Activated CD8-positive, alpha-beta T cell treated with anti-CD3 and anti-CD28 coated beads for 36 hours (primary cell): ENCODE measurements at regions not wholly inside any gene's neighbourhood (a gene's known extent, or its start where the extent isn't known, plus 50 kb on each side); places are given as distances from the start of the nearest gene placed in this dataset.
"Not testable (repeated sequence)": the region's sequence is repeated elsewhere in the genome, so short reads cannot be mapped to it uniquely, and the experiment has no call there.

ENCODE experiments used
- ATAC-seq: fragments of 200-7000 bp; cut with Tn5 transposase; one replicate; pipeline ENCODE4 v1.10.0; 2021; ENCODE audit warnings: mild to moderate bottlenecking, moderate library complexity
- CTCF ChIA-PET: fragments of 350-600 bp; sonication (Branson Sonifier 250); formaldehyde crosslinking; loops from one replicate; lab custom pipeline; 2021; ENCODE audit warnings: antibody characterized with exemption; lab: Charles Lee
- POLR2A ChIA-PET: fragments of 350-600 bp; sonication (Branson Sonifier 250); formaldehyde crosslinking; loops from one replicate; lab custom pipeline; 2021; ENCODE audit warnings: antibody characterized with exemption; lab: Charles Lee
- DNase-seq: peaks from one replicate; pipeline ENCODE4 v3.0.0-alpha.2; 2020
- H3K27ac Mint-ChIP-seq: one replicate; pipeline ENCODE4 v1.8.0; 2021; ENCODE audit warnings: mild to moderate bottlenecking, mixed read lengths
- H3K27me3 Mint-ChIP-seq: one replicate; pipeline ENCODE4 v1.8.0; 2021; ENCODE audit warnings: mixed read lengths
- H3K36me3 Mint-ChIP-seq: one replicate; pipeline ENCODE4 v1.8.0; 2021; ENCODE audit warnings: low read depth, mixed read lengths
- H3K4me1 Mint-ChIP-seq: one replicate; pipeline ENCODE4 v1.8.0; 2021; ENCODE audit warnings: low read depth, mixed read lengths
- H3K4me3 Mint-ChIP-seq: one replicate; pipeline ENCODE4 v1.8.0; 2021; ENCODE audit warnings: mild to moderate bottlenecking, moderate library complexity, mixed read lengths
- H3K9me3 Mint-ChIP-seq: one replicate; pipeline ENCODE4 v1.8.0; 2021; ENCODE audit warnings: mixed read lengths
- CTCF ChIP-seq: fragments of 200-600 bp; IDR thresholded peaks from one replicate; pipeline ENCODE4 v1.8.0; 2022; ENCODE audit warnings: antibody characterized with exemption, mild to moderate bottlenecking
- intact Hi-C: fragments of 100-400 bp; cut with micrococcal nuclease; formaldehyde crosslinking; loops from one replicate; pipeline ENCODE4 v1.10.0; 2022

GRCh38 chr2:62642429-62643099, 62.9 kb upstream of the EHBP1 start:
- Mint-ChIP-seq H3K36me3 (no peaks in the 10 kb centered on the region), H3K27me3 (peaks cover 6% of the 10 kb centered on the region)
- POLR2A ChIA-PET, result no interaction called here

GRCh38 chr2:62641936-62642335, 63.6 kb upstream of the EHBP1 start:
- intact Hi-C loops, result no loop called here
- no peaks in the 10 kb centered on the region for H3K36me3 Mint-ChIP-seq
- ATAC-seq (no peak), DNase-seq (no peak)
- peaks cover 7% of the 10 kb centered on the region for H3K9me3 Mint-ChIP-seq
- no peak overlapping the region for H3K27ac Mint-ChIP-seq
- ChIA-PET POLR2A (no interaction called here), CTCF (interaction anchor here (1.0 kb wide), 1 partner anchor 15 kb away, joined by 3 read pairs; no protein-coding TSS in a partner anchor)
- H3K27me3 Mint-ChIP-seq, result peaks cover 8% of the 10 kb centered on the region
- H3K4me3 Mint-ChIP-seq, result no peak overlapping the region
- no peaks in the 10 kb centered on the region for H3K4me1 Mint-ChIP-seq
- TF ChIP-seq CTCF, result no peak

More at GRCh38 chr2:62642429-62643099, 62.9 kb upstream of the EHBP1 start:
- DNase-seq, result no peak
- Mint-ChIP-seq H3K4me3 (no peak overlapping the region), H3K9me3 (peaks cover 7% of the 10 kb centered on the region), H3K27ac (no peak overlapping the region), H3K4me1 (no peaks in the 10 kb centered on the region)
- intact Hi-C loops, result no loop called here
- ATAC-seq, result no peak
- CTCF ChIA-PET, result interaction anchor here (1.0 kb wide), 1 partner anchor 15 kb away, joined by 3 read pairs; no protein-coding TSS in a partner anchor
- no peak for TF ChIP-seq CTCF

- peaks cover 10% of the 10 kb centered on the region for H3K27me3 Mint-ChIP-seq
- no peaks in the 10 kb centered on the region for H3K4me1 Mint-ChIP-seq
- H3K36me3 Mint-ChIP-seq, result no peaks in the 10 kb centered on the region
- DNase-seq, result no peak
- POLR2A ChIA-PET, result interaction anchor here (0.8 kb wide), 1 partner anchor 14 kb away, joined by 4 read pairs; no protein-coding TSS in a partner anchor
- CTCF ChIA-PET, result interaction anchor here (1.0 kb wide), 1 partner anchor 14 kb away, joined by 3 read pairs; no protein-coding TSS in a partner anchor
- TF ChIP-seq CTCF, result no peak
- H3K4me3 Mint-ChIP-seq, result no peak overlapping the region
- H3K9me3 Mint-ChIP-seq, result peaks cover 7% of the 10 kb centered on the region
- no peak for ATAC-seq
- intact Hi-C loops, result no loop called here
- H3K27ac Mint-ChIP-seq, result no peak overlapping the region
Measured at GRCh38 chr2:62641410-62641843, 64.1 kb upstream of the EHBP1 start.

GRCh38 chr2:62631160-62632085, 74.1 kb upstream of the EHBP1 start:
- Mint-ChIP-seq H3K9me3 (peaks cover 1% of the 10 kb centered on the region), H3K4me1 (peaks cover 2% of the 10 kb centered on the region), H3K27me3 (peaks cover 20% of the 10 kb centered on the region), H3K36me3 (no peaks in the 10 kb centered on the region), H3K27ac (no peak overlapping the region), H3K4me3 (no peak overlapping the region)
- DNase-seq, result no peak
- no peak for TF ChIP-seq CTCF
- no peak for ATAC-seq
- POLR2A ChIA-PET, result no interaction called here
- CTCF ChIA-PET, result interaction anchor here (0.7 kb wide), 1 partner anchor 49 kb away, joined by 3 read pairs; no protein-coding TSS in a partner anchor
- intact Hi-C loops, result no loop called here

- H3K36me3 Mint-ChIP-seq, H3K9me3 Mint-ChIP-seq, intact Hi-C loops, H3K27ac Mint-ChIP-seq, DNase-seq, POLR2A ChIA-PET, ATAC-seq, H3K4me3 Mint-ChIP-seq, CTCF ChIA-PET, H3K4me1 Mint-ChIP-seq: not testable (repeated sequence)
- H3K27me3 Mint-ChIP-seq, result peaks cover 14% of the 10 kb centered on the region
Measured at GRCh38 chr2:62630206-62630605, 75.3 kb upstream of the EHBP1 start.

- H3K4me1 Mint-ChIP-seq, intact Hi-C loops, H3K27me3 Mint-ChIP-seq, H3K27ac Mint-ChIP-seq, ATAC-seq, CTCF ChIA-PET, H3K9me3 Mint-ChIP-seq, H3K36me3 Mint-ChIP-seq, POLR2A ChIA-PET, DNase-seq, H3K4me3 Mint-ChIP-seq: not testable (repeated sequence)
Measured at GRCh38 chr2:62629310-62629709, 76.2 kb upstream of the EHBP1 start.
